ENCODE measurements at regions not wholly inside any gene's neighbourhood (a gene's known extent, or its start where the extent isn't known, plus 50 kb on each side); places are given as distances from the start of the nearest gene placed in this dataset.

DNA sequence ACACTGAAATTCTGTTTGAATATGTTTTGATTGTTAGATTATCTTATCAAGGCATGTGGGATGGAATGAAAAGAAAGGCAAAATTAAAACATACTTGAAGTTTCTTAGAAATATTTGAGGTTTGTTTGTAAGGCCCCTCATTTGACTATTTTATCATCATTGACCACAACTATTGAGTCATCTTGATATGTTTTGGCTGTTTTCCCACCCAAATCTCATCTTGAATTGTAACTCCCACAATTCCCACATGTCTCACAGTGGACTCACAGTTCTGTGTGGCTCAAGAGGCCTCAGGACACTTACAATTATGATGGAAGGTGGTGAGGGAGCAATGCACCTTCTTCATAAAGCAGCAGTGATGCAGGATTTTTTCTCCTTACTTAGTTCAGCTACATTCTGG lies 917.1 kb downstream of the PLOD2 start:
- CTCF ChIA-PET: no interaction called here
- Mint-ChIP-seq H3K36me3 (ENCODE audit: insufficient read depth, unreplicated experiment) (no peaks in the 10 kb centered on the region), H3K27ac (ENCODE audit: unreplicated experiment) (no peak overlapping the region), H3K4me3 (ENCODE audit: low read depth, unreplicated experiment) (no peak overlapping the region), H3K9me3 (ENCODE audit: low read depth, unreplicated experiment) (peaks cover 12% of the 10 kb centered on the region), H3K4me1 (ENCODE audit: low read depth, unreplicated experiment) (no peaks in the 10 kb centered on the region), H3K27me3 (ENCODE audit: unreplicated experiment) (no peaks in the 10 kb centered on the region)
- TF ChIP-seq, protein P1, sequence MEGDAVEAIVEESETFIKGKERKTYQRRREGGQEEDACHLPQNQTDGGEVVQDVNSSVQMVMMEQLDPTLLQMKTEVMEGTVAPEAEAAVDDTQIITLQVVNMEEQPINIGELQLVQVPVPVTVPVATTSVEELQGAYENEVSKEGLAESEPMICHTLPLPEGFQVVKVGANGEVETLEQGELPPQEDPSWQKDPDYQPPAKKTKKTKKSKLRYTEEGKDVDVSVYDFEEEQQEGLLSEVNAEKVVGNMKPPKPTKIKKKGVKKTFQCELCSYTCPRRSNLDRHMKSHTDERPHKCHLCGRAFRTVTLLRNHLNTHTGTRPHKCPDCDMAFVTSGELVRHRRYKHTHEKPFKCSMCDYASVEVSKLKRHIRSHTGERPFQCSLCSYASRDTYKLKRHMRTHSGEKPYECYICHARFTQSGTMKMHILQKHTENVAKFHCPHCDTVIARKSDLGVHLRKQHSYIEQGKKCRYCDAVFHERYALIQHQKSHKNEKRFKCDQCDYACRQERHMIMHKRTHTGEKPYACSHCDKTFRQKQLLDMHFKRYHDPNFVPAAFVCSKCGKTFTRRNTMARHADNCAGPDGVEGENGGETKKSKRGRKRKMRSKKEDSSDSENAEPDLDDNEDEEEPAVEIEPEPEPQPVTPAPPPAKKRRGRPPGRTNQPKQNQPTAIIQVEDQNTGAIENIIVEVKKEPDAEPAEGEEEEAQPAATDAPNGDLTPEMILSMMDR (IDR thresholded peaks at IDR 0.05; ENCODE audit: unreplicated experiment): no peak
- intact Hi-C loops (cut with micrococcal nuclease; ENCODE audit: unreplicated experiment): no loop called here
- DNase-seq: no peak
- no TSS peak for BruUV-seq (replicated peaks)

DNA sequence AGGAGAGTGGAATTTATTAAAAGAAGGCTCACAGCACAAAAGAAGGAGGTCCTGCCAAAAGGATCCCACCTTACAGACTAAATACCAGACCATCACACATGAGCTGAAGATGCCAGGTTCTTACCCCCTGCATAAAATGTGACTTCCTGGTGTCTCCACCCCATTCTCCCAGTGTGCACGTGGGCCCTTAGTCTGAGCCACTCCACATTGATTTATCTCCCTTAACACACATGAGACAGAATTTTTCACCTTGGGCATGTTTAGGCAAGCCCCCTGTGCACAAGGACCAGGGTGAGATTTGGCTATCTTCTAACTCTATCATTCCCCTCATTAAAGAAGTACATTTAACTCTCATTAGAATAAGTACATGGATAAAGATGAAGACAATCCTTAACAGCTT lies 916.7 kb downstream of the PLOD2 start:
- Mint-ChIP-seq H3K4me3 (ENCODE audit: low read depth, unreplicated experiment) (no peak overlapping the region), H3K36me3 (ENCODE audit: insufficient read depth, unreplicated experiment) (no peaks in the 10 kb centered on the region), H3K27ac (ENCODE audit: unreplicated experiment) (no peak overlapping the region), H3K9me3 (ENCODE audit: low read depth, unreplicated experiment) (peaks cover 12% of the 10 kb centered on the region), H3K4me1 (ENCODE audit: low read depth, unreplicated experiment) (no peaks in the 10 kb centered on the region), H3K27me3 (ENCODE audit: unreplicated experiment) (no peaks in the 10 kb centered on the region)
- BruUV-seq (replicated peaks): no TSS peak
- intact Hi-C loops (cut with micrococcal nuclease; ENCODE audit: unreplicated experiment): no loop called here
- CTCF ChIA-PET: no interaction called here
- TF ChIP-seq, protein P1 (IDR thresholded peaks at IDR 0.05; ENCODE audit: unreplicated experiment): no peak
- no peak for DNase-seq

DNA sequence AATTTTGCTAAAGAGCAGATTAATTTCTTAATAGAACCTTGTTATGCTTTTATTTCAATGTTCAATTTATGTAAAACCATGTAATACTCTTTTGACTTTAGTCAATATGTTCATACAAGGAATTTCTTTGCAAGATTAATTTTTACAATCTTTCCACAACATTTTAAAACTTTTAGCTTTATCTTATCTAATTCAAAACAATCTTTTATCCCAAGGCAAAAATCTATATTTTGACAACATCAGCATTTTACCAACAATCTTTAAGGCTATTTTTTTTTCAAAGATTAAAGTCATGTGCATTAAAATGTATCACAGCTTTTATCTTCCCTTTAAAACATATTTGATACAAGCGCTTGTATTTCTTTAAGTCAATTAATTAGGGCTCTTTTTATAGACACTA lies 914.7 kb downstream of the PLOD2 start:
- H3K27me3 Mint-ChIP-seq (ENCODE audit: unreplicated experiment): no peaks in the 10 kb centered on the region

DNA sequence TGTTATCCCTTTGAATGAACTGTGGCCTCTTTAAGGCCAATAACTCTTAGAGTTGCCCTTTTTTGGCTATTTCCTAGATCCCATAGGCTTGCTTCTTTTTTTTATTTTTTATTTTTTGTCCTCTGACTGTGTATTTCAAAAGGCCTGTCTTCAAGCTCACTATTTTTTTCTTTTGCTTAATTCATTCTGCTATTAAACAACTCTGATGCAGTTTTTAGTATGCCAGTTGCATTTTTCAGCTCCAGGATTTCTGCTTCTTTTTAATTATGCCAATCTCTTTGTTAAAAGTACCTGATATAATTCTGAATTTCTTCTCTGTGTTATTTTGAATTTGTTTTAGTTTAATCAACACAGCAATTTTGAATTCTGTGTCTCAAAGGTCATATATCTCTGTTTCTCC lies 912.1 kb downstream of the PLOD2 start:
- BruUV-seq (replicated peaks): no TSS peak
- CTCF ChIA-PET: no interaction called here
- no peaks in the 10 kb centered on the region for H3K36me3 Mint-ChIP-seq (ENCODE audit: insufficient read depth, unreplicated experiment)
- TF ChIP-seq, protein P1 (IDR thresholded peaks at IDR 0.05; ENCODE audit: unreplicated experiment): no peak
- no peaks in the 10 kb centered on the region for H3K27me3 Mint-ChIP-seq (ENCODE audit: unreplicated experiment)
- no peak overlapping the region for H3K27ac Mint-ChIP-seq (ENCODE audit: unreplicated experiment)
- H3K9me3 Mint-ChIP-seq (ENCODE audit: low read depth, unreplicated experiment): peaks cover 8% of the 10 kb centered on the region
- no peak for DNase-seq
- intact Hi-C loops (cut with micrococcal nuclease; ENCODE audit: unreplicated experiment): no loop called here
- H3K4me1 Mint-ChIP-seq (ENCODE audit: low read depth, unreplicated experiment): no peaks in the 10 kb centered on the region
- no peak overlapping the region for H3K4me3 Mint-ChIP-seq (ENCODE audit: low read depth, unreplicated experiment)

More for the DNA sequence above, 914.7 kb downstream of the PLOD2 start:
- CTCF ChIA-PET: interaction anchor here (1.3 to 1.4 kb wide), 2 partner anchors 27 to 522 kb away, joined by 4 read pairs; no protein-coding TSS in a partner anchor
- DNase-seq: no peak
- intact Hi-C loops (cut with micrococcal nuclease; ENCODE audit: unreplicated experiment): loop anchor here (1.0 kb wide), 1 partner anchor 521 kb away; no protein-coding TSS in a partner anchor
- TF ChIP-seq, protein P1 (IDR thresholded peaks at IDR 0.05; ENCODE audit: unreplicated experiment): no peak
- no peak overlapping the region for H3K4me3 Mint-ChIP-seq (ENCODE audit: low read depth, unreplicated experiment)
- no peak overlapping the region for H3K27ac Mint-ChIP-seq (ENCODE audit: unreplicated experiment)
- peaks cover 14% of the 10 kb centered on the region for H3K9me3 Mint-ChIP-seq (ENCODE audit: low read depth, unreplicated experiment)
- no TSS peak for BruUV-seq (replicated peaks)
- no peaks in the 10 kb centered on the region for H3K4me1 Mint-ChIP-seq (ENCODE audit: low read depth, unreplicated experiment)
- no peaks in the 10 kb centered on the region for H3K36me3 Mint-ChIP-seq (ENCODE audit: insufficient read depth, unreplicated experiment)

Data from Calu3 (cell line).